CD14-positive monocyte (primary cell): ENCODE measurements at regions not wholly inside any gene's neighbourhood (a gene's known extent, or its start where the extent isn't known, plus 50 kb on each side); places are given as distances from the start of the nearest gene placed in this dataset. TPM values are rescaled to one million over a fixed set of nuclear protein-coding genes. Genes with fewer than 3 reads are reported as not detected.

Source experiments
- DNase-seq, 3 donors: peaks; one replicate each; pipeline ENCODE4 v3.0.0-alpha.2; 2011 to 2022
- H2AFZ ChIP-seq: 2 replicates; pipeline ENCODE4 v1.6.0; 2012; ENCODE audit warnings: mild to moderate bottlenecking, low read depth, low read length, inconsistent platforms; ENCODE audit not compliant: insufficient read depth, poor library complexity, severe bottlenecking
- H3K27ac ChIP-seq, 2 donors: 1 replicate in 1 of 2; 2 replicates in 1 of 2; pipeline ENCODE4 v1.5.1; 2012 to 2013; ENCODE audit warnings: low read length in 2 of 2, control low read depth in 1 of 2, inconsistent platforms in 1 of 2, low read depth in 1 of 2, mild to moderate bottlenecking in 1 of 2
- H3K27me3 ChIP-seq, 2 donors: one replicate each; pipeline versions ENCODE4 v1.6.0 to v1.6.1; 2011 to 2013; ENCODE audit warnings: low read length in 2 of 2; ENCODE audit not compliant: control insufficient read depth in 2 of 2, insufficient read depth in 2 of 2
- H3K36me3 ChIP-seq, 2 donors: replicated peaks in 1 of 2; 1 replicate in 1 of 2; 2 replicates in 1 of 2; pipeline versions ENCODE4 v1.5.1 to v1.6.1; 2012 to 2013; ENCODE audit warnings: low read length in 2 of 2, control low read depth in 1 of 2, inconsistent platforms in 1 of 2, mild to moderate bottlenecking in 1 of 2; ENCODE audit not compliant: insufficient read depth in 2 of 2, control insufficient read depth in 1 of 2
- H3K4me1 ChIP-seq, 2 donors: 1 replicate in 1 of 2; 2 replicates in 1 of 2; pipeline versions ENCODE4 v1.5.1 to v1.6.1; 2012 to 2013; ENCODE audit warnings: low read length in 2 of 2, control low read depth in 1 of 2, inconsistent platforms in 1 of 2, mild to moderate bottlenecking in 1 of 2, moderate library complexity in 1 of 2; ENCODE audit not compliant: insufficient read depth in 2 of 2, control insufficient read depth in 1 of 2
- H3K4me2 ChIP-seq: replicated peaks from 2 replicates; pipeline ENCODE3; 2012; ENCODE audit warnings: low read length, moderate library complexity, mild to moderate bottlenecking; ENCODE audit not compliant: poor library complexity, severe bottlenecking; ENCODE audit errors: extremely low read depth
- H3K4me3 ChIP-seq, 3 experiments: fragments of 200-600 bp in 1 of 3; sonication (generic) in 1 of 3; replicated peaks in 1 of 3; 1 replicate in 2 of 3; 2 replicates in 1 of 3; pipeline ENCODE4 v1.5.1; 2011 to 2013; ENCODE audit warnings: low read length in 3 of 3, mild to moderate bottlenecking in 3 of 3, control low read depth in 2 of 3, low read depth in 2 of 3, inconsistent platforms in 1 of 3, moderate library complexity in 1 of 3
- H3K79me2 ChIP-seq: 2 replicates; pipeline ENCODE4 v1.6.0; 2012; ENCODE audit warnings: mild to moderate bottlenecking, control low read depth, inconsistent platforms, low read length, moderate library complexity; ENCODE audit not compliant: insufficient read depth
- H3K9ac ChIP-seq: 2 replicates; pipeline ENCODE4 v1.6.0; 2017; ENCODE audit warnings: low read length, mild to moderate bottlenecking; ENCODE audit not compliant: insufficient read depth, poor library complexity, severe bottlenecking
- H3K9me3 ChIP-seq, 2 donors: replicated peaks in 1 of 2; 1 replicate in 1 of 2; 2 replicates in 1 of 2; pipeline versions ENCODE4 v1.5.1 to v1.6.1; 2012 to 2013; ENCODE audit warnings: low read length in 2 of 2, control low read depth in 1 of 2; ENCODE audit not compliant: control insufficient read depth in 1 of 2, insufficient read depth in 1 of 2
- H4K20me1 ChIP-seq: 2 replicates; pipeline ENCODE4 v1.6.0; 2012; ENCODE audit warnings: mild to moderate bottlenecking, low read length, control low read depth, moderate library complexity; ENCODE audit not compliant: insufficient read depth
- H3K27ac Mint-ChIP-seq, 7 donors: one replicate each; pipeline ENCODE4 v1.8.0; 2020; ENCODE audit warnings: mild to moderate bottlenecking in 7 of 7, mixed read lengths in 7 of 7, moderate library complexity in 6 of 7, inconsistent platforms in 2 of 7
- H3K27me3 Mint-ChIP-seq, 3 donors: one replicate each; pipeline ENCODE4 v1.8.0; 2021 to 2022; ENCODE audit warnings: low read depth in 3 of 3, mild to moderate bottlenecking in 3 of 3, mixed read lengths in 3 of 3, moderate library complexity in 3 of 3, inconsistent platforms in 1 of 3
- H3K36me3 Mint-ChIP-seq, 2 donors: one replicate each; pipeline ENCODE4 v1.8.0; 2020; ENCODE audit warnings: mixed read lengths in 2 of 2, inconsistent platforms in 1 of 2, mild to moderate bottlenecking in 1 of 2
- H3K4me1 Mint-ChIP-seq: one replicate; pipeline ENCODE4 v1.8.0; 2020; ENCODE audit warnings: mild to moderate bottlenecking, mixed read lengths
- H3K4me3 Mint-ChIP-seq, 2 donors: one replicate each; pipeline ENCODE4 v1.8.0; 2020; ENCODE audit warnings: mild to moderate bottlenecking in 2 of 2, mixed read lengths in 2 of 2, moderate library complexity in 1 of 2
- H3K9me3 Mint-ChIP-seq, 7 donors: one replicate each; pipeline ENCODE4 v1.8.0; 2020 to 2022; ENCODE audit warnings: mixed read lengths in 7 of 7, mild to moderate bottlenecking in 6 of 7, moderate library complexity in 6 of 7, inconsistent platforms in 2 of 7
- WGBS: methylation state at CpG from one replicate; pipeline ENCODE4 v1.1.5; 2013; ENCODE audit warnings: missing lambda C conversion rate; ENCODE audit not compliant: insufficient coverage; 5-methylcytosine and 5-hydroxymethylcytosine counted together
- intact Hi-C, 2 donors: fragments of 100-400 bp; cut with micrococcal nuclease; formaldehyde crosslinking; loops; one replicate each; pipeline versions ENCODE4 v1.15.0 to v1.15.1; 2023
- small RNA-seq: library from RNA; depleted of rRNA; stranded (forward); fragments of <200 nt; gene quantifications from one replicate; pipeline ENCODE3, GENCODE V24; 2012; ENCODE audit warnings: low read depth; ENCODE audit not compliant: insufficient read length
- TF ChIP-seq, protein P1 (sequence below): fragments of 200-600 bp; IDR thresholded peaks from one replicate; pipeline ENCODE4 v1.8.0; 2022; ENCODE audit warnings: antibody characterized with exemption, mild to moderate bottlenecking

DNA sequence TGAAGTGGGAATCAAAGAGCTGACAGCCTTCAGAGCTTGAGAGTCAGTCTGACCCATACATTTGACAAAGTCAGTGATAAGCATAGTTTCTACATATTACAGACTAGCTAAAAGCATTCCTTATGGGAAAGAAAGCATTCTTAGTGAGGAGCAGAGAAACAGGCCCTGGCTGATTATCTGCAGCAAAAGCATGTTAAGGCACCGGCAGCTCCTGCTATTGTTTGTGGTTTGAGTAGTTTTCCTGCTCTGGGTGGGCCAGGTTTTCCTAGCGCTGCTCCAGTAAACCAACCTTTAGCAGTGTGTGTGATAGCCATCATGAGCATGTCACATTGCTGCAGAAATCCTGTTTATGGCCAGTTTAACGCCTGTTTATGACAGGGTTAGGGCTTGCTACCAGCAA is 51.6 kb upstream of the WDR1 start:
- intact Hi-C loops = loop anchor here in 1 of 2 donors (10.0 kb wide), 1 partner anchor 237 kb away; no protein-coding TSS in a partner anchor

DNA sequence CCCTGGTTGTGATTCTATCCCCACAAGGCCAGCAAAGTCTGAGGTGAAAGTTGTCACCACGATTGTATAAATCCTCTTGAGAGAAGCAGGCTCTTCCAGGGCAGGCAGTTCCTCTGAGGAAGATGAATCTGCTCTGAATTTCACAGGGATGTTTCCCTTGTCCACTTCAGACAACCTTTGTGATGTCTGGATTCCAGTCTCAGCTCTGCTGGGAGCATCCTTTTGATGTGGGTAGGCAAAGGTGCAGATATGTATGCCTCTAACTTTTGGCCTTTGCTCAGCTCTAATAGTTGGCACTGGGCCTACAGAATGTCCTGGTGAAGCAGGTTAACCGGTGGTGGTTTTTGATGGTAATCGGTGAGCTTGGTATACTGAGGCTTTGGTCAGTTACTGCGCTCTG is 50.6 kb upstream of the WDR1 start:
- H3K4me2 ChIP-seq = no peak overlapping the region
- H3K27me3 Mint-ChIP-seq = peaks cover 0 to 3% (median 2%) of the 10 kb centered on the region in 3 donors
- intact Hi-C loops = loop anchor here in 1 of 2 donors (10.0 kb wide), 1 partner anchor 238 kb away; no protein-coding TSS in a partner anchor

More for the DNA sequence above, 51.6 kb upstream of the WDR1 start:
- no peak for DNase-seq
- Mint-ChIP-seq H3K27me3 (peaks cover 0 to 3% (median 2%) of the 10 kb centered on the region in 3 donors), H3K27ac (no peak overlapping the region), H3K9me3 (no peaks in the 10 kb centered on the region), H3K4me1 (peaks cover 19% of the 10 kb centered on the region), H3K36me3 (no peaks in the 10 kb centered on the region), H3K4me3 (no peak overlapping the region)
- Histone ChIP-seq H3K4me3 (no peak overlapping the region), H3K27ac (no peak overlapping the region), H2AFZ (no peak overlapping the region), H3K9ac (no peak overlapping the region), H3K9me3 (no peaks in the 10 kb centered on the region), H3K79me2 (no peaks in the 10 kb centered on the region), H4K20me1 (no peaks in the 10 kb centered on the region), H3K27me3 (no peaks in the 10 kb centered on the region), H3K36me3 (no peaks in the 10 kb centered on the region), H3K4me1 (peaks cover 10% of the 10 kb centered on the region in 2 donors), H3K4me2 (no peak overlapping the region)
- TF ChIP-seq, protein P1, sequence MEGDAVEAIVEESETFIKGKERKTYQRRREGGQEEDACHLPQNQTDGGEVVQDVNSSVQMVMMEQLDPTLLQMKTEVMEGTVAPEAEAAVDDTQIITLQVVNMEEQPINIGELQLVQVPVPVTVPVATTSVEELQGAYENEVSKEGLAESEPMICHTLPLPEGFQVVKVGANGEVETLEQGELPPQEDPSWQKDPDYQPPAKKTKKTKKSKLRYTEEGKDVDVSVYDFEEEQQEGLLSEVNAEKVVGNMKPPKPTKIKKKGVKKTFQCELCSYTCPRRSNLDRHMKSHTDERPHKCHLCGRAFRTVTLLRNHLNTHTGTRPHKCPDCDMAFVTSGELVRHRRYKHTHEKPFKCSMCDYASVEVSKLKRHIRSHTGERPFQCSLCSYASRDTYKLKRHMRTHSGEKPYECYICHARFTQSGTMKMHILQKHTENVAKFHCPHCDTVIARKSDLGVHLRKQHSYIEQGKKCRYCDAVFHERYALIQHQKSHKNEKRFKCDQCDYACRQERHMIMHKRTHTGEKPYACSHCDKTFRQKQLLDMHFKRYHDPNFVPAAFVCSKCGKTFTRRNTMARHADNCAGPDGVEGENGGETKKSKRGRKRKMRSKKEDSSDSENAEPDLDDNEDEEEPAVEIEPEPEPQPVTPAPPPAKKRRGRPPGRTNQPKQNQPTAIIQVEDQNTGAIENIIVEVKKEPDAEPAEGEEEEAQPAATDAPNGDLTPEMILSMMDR = no peak
- 47% methylated on average over 2 of the region's 3 CpGs for WGBS

More for the DNA sequence above, 50.6 kb upstream of the WDR1 start:
- H3K4me1 ChIP-seq = peaks cover under 1% of the 10 kb centered on the region in 2 donors
- no peak overlapping the region for H3K27ac ChIP-seq
- H3K36me3 ChIP-seq = no peaks in the 10 kb centered on the region
- no peaks in the 10 kb centered on the region for H3K27me3 ChIP-seq
- H3K4me1 Mint-ChIP-seq = peaks cover 10% of the 10 kb centered on the region
- 50% methylated on average over 2 of the region's 4 CpGs for WGBS
- H3K79me2 ChIP-seq = no peaks in the 10 kb centered on the region
- H3K9ac ChIP-seq = no peak overlapping the region
- no peaks in the 10 kb centered on the region for H4K20me1 ChIP-seq
- TF ChIP-seq, protein P1 = no peak
- H3K9me3 Mint-ChIP-seq = no peaks in the 10 kb centered on the region
- DNase-seq = no peak
- H3K27ac Mint-ChIP-seq = no peak overlapping the region
- H2AFZ ChIP-seq = no peak overlapping the region
- no peaks in the 10 kb centered on the region for H3K9me3 ChIP-seq
- H3K36me3 Mint-ChIP-seq = no peaks in the 10 kb centered on the region
- no peak overlapping the region for H3K4me3 ChIP-seq
- no peak overlapping the region for H3K4me3 Mint-ChIP-seq

Small RNA genes in the stretch of these regions (small RNA-seq; reads per million reads assigned to genes)
- gene AC006499.8 = not detected
